ENCODE measurements at regions not wholly inside any gene's neighbourhood (a gene's known extent, or its start where the extent isn't known, plus 50 kb on each side); places are given as distances from the start of the nearest gene placed in this dataset.
"Not testable (repeated sequence)": the region's sequence is repeated elsewhere in the genome, so short reads cannot be mapped to it uniquely, and the experiment has no call there.

DNA sequence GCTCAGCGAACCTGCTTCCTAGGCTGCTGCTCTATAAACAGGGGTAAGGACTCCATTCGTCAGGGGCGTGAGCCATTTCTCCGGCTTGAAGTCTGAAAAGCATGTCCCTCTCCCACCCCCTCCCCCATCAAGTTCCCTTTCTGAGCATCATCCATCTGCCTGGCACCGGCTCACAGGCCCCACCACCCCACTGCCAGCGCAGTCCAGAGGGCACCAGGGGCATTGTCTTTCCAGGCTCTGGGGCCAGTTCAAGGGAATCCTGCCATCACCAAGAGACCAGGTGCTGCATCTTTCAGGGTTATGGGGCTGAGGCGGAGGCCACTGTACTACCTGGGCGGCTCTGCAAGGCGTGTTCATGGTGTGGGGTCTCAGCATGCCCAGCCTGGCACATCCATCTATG, 64.7 kb upstream of the EDAR start:
- no peak for ATAC-seq
- intact Hi-C loops (cut with DNase I) = no loop called here

DNA sequence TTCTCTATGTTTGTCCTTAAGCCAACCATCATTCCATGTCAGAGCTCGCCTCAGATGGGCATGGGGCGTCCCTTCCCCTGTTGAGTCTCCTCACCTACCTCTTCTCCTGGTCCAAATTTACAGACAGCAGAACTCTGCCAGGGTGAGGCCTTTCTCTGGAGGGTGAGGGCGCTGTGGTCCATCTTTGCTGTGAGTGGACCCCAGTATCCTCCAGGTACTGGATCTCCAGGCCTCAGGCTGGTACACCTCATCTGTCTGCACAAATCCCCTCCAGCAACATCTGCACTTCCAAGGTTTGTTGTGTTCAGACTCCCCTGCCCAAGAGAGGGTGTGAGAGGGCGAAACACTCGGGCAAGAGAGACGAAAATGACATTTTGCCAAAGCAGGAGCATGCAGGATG, 63.9 kb upstream of the EDAR start:
- intact Hi-C loops (cut with DNase I) = no loop called here
- DNase-seq (ENCODE audit: missing footprints) (no peak), ATAC-seq (no peak)

More for the DNA sequence above, 64.7 kb upstream of the EDAR start:
- no peak for DNase-seq (ENCODE audit: missing footprints)

DNA sequence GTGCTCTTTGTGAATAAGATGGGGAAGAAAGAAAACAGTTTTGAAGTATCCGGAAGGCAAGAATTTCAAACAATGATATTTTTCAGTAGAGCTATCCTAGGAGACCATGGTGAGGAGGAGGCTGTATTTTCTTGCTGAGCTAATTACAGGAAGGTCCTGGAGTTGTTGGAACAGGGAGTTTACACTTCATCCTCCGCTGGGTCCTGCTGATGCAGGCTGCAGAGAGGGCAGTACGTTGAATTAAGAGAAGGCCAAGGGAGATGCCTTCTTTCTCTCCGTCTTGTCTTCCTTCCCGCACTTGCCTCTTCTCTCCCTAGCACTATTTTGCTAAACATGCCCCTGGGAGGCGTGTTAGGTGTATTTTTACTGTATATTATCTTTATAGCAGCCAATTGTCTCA, 60.0 kb upstream of the EDAR start:
- DNase-seq (ENCODE audit: missing footprints) (no peak), ATAC-seq (no peak)
- intact Hi-C loops (cut with DNase I) = no loop called here

DNA sequence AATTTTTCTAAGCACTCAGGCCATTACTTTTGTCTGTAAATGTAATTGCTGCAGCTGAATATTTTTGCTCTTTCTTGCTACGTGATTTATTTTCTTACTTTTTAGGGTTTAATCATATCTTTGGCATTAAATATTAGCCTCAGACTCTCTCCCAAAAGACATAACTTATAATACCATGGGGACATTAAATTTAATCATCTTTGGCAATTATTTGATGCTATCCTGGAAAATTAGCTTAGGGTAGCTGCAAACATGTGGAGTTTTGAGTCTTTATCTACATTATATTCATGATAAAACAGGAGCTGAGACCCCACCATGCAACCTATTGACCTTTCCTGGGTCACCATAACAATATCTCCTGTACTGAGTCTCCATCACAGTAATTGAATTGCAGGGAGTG, 59.1 kb upstream of the EDAR start:
- intact Hi-C loops (cut with DNase I) = no loop called here
- ATAC-seq = no peak
- no peak for DNase-seq (ENCODE audit: missing footprints)

DNA sequence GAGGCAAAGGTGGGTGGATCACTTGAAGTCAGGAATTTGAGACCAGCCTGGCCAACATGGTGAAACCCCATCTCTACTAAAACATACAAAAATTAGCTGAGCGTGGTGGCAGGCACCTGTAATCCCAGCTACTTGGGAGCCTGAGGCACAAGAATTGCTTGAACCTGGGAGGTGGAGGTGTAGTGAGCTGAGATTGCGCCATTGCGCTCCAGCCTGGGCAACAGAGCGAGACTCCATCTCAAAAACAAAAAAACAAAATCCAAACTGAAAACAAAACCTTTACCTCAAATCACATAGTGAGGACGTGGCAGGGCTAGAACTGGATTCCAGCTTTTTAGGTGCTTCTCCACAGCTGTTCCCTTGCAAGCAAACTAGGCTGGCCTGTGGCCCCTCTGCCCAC, 58.5 kb upstream of the EDAR start:
- DNase-seq (ENCODE audit: missing footprints); ATAC-seq; intact Hi-C loops (cut with DNase I): not testable (repeated sequence)

DNA sequence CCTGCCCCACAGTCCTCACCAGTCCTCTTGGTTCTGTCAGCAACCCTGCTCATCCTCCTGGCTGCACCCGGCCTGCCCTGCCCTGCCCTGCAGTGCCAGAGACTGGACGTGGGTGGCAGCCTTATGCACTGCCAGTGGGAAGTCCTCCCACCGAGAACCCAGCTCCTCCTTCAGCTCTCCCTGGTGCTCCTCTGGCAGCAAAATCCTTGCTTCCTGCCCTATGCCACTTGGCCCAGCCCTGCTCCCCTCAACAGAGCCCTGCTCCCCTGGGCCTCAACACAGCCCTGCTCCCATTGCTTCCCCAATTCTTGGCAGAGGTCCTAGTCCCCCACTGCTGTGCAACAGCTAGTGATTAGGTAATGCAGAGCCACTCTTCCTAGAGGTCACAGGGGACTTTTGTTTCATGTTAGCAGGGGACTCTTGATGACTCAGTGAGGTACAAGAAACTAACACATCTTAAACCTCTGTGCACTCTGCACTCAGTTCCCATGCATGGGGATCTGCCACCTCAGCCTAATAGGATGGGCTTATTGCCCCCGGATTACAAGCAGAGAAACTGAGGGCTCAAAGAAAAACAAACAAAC, 58.0 kb upstream of the EDAR start:
- ATAC-seq (no peak), DNase-seq (ENCODE audit: missing footprints) (no peak)
- intact Hi-C loops (cut with DNase I) = no loop called here

DNA sequence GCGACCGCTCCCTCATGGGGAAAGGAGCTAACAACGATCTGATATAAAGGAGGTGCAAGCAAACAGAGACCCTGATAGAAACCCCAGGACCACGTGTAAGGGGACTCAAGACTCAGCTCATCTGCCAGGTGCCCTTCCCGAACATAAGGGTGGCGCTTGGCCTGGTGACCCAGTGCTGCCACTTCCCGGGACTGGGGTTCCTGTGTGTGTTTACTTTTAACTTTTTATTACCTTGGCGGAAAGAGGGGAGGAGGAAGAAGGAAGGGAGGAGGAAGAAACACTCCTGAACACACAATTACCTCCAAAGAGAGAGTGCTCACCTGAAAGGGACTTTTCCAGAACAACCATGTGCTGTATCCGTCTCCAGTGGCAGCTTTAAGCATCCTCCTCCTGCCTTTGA, 56.5 kb upstream of the EDAR start:
- DNase-seq (ENCODE audit: missing footprints) (no peak), ATAC-seq (no peak)
- intact Hi-C loops (cut with DNase I) = no loop called here

DNA sequence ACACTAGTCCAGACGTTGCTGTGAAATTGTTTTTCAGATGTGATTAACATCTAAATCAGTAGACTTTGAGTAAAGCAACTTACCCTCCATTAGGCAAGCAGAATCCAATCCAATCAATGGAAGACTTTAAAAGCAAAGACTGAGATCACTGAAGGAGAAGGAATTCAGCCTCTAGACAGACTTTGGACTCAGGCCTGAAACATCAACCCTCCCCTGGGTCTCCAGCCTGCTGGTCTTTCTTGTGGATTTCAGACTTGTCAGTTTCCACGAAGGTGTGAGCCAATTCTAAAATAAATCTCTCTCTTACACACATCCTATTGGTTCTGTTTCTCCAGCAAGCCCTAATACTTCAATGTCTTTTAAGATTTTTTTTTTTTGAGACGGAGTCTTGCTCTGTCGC, 50.0 kb upstream of the EDAR start:
- no peak for ATAC-seq
- intact Hi-C loops (cut with DNase I) = no loop called here
- no peak for DNase-seq (ENCODE audit: missing footprints)
